SK-N-SH (cell line): ENCODE measurements at regions not wholly inside any gene's neighbourhood (a gene's known extent, or its start where the extent isn't known, plus 50 kb on each side); places are given as distances from the start of the nearest gene placed in this dataset.

Experiments used
- CTCF ChIA-PET: fragments of 300-600, 350-600 bp; formaldehyde crosslinking; extraction: SDS; loops from one replicate; lab custom pipeline; 2021; lab: Yijun Ruan, JAX
- POLR2A ChIA-PET: fragments of 350-600 bp; sonication (Branson Sonifier 250); formaldehyde crosslinking; extraction: SDS; loops from one replicate; lab custom pipeline; 2020; ENCODE audit warnings: antibody characterized with exemption, inconsistent platforms; lab: Yijun Ruan, JAX
- DNase-seq: peaks from one replicate; pipeline ENCODE4 v3.0.0; 2012
- H2AFZ ChIP-seq: fragments of 200-600 bp; sonication (generic); 2 replicates; pipeline ENCODE4 v1.8.1; 2016; ENCODE audit warnings: antibody characterized with exemption, mild to moderate bottlenecking, low read depth
- H3F3A ChIP-seq: fragments of 200-600 bp; sonication (generic); replicated peaks from 2 replicates; pipeline ENCODE3; 2016; ENCODE audit warnings: antibody characterized with exemption, mild to moderate bottlenecking; ENCODE audit not compliant: insufficient read depth
- H3K27ac ChIP-seq, 2 experiments: fragments of 200-500 bp in 1 of 2; fragments of 200-600 bp in 1 of 2; sonication (Bioruptor generic) in 1 of 2; sonication (generic), shearing (Covaris generic) in 1 of 2; 2 replicates each; pipeline versions ENCODE4 v1.5.1 to v1.6.1; 2014 to 2016; ENCODE audit warnings: low read depth in 2 of 2, inconsistent platforms in 1 of 2, low read length in 1 of 2, mild to moderate bottlenecking in 1 of 2, mixed read lengths in 1 of 2
- H3K27me3 ChIP-seq: fragments of 200-600 bp; sonication (generic), shearing (Covaris generic); 2 replicates; pipeline ENCODE4 v1.6.1; 2016; ENCODE audit warnings: mixed run types; ENCODE audit not compliant: insufficient read depth
- H3K36me3 ChIP-seq, 2 experiments: fragments of 200-500 bp in 1 of 2; fragments of 200-600 bp in 1 of 2; sonication (Bioruptor generic) in 1 of 2; sonication (generic) in 1 of 2; replicated peaks in 1 of 2; 2 replicates each; pipeline versions ENCODE3 to v1.5.1; 2014 to 2016; ENCODE audit warnings: low read length in 1 of 2, mild to moderate bottlenecking in 1 of 2; ENCODE audit not compliant: insufficient read depth in 2 of 2, control insufficient read depth in 1 of 2
- H3K4me1 ChIP-seq, 2 experiments: fragments of 200-500 bp in 1 of 2; fragments of 200-600 bp in 1 of 2; sonication (Bioruptor generic) in 1 of 2; sonication (generic), shearing (Covaris generic) in 1 of 2; 2 replicates each; pipeline versions ENCODE4 v1.5.1 to v1.6.1; 2014 to 2016; ENCODE audit warnings: low read depth in 1 of 2, low read length in 1 of 2, mixed run types in 1 of 2; ENCODE audit not compliant: insufficient read depth in 2 of 2, control insufficient read depth in 1 of 2
- H3K4me2 ChIP-seq: fragments of 200-600 bp; sonication (generic), shearing (Covaris generic); 2 replicates; pipeline ENCODE4 v1.6.1; 2017; ENCODE audit warnings: mixed run types
- H3K4me3 ChIP-seq, 2 experiments: fragments of 200-500 bp in 1 of 2; fragments of 200-600 bp in 1 of 2; sonication (Bioruptor generic) in 1 of 2; sonication (generic), shearing (Covaris generic) in 1 of 2; 2 replicates each; pipeline versions ENCODE4 v1.5.1 to v1.8.1; 2014 to 2016; ENCODE audit warnings: low read depth in 2 of 2, inconsistent platforms in 1 of 2, low read length in 1 of 2, mild to moderate bottlenecking in 1 of 2, mixed read lengths in 1 of 2, moderate library complexity in 1 of 2
- H3K79me2 ChIP-seq: fragments of 200-600 bp; sonication (generic); 2 replicates; pipeline ENCODE4 v1.8.1; 2017; ENCODE audit warnings: mild to moderate bottlenecking; ENCODE audit not compliant: insufficient read depth
- H3K9ac ChIP-seq: fragments of 200-600 bp; sonication (generic); 2 replicates; pipeline ENCODE4 v1.6.1; 2017; ENCODE audit warnings: mixed run types
- H3K9me2 ChIP-seq: fragments of 200-600 bp; sonication (generic); 2 replicates; pipeline ENCODE4 v1.6.1; 2017; ENCODE audit warnings: mixed run types
- H3K9me3 ChIP-seq: fragments of 200-600 bp; sonication (generic); 2 replicates; pipeline ENCODE4 v1.6.1; 2017; ENCODE audit warnings: mixed run types, mild to moderate bottlenecking, moderate library complexity
- H4K20me1 ChIP-seq: fragments of 200-600 bp; sonication (generic); 2 replicates; pipeline ENCODE4 v1.6.1; 2017; ENCODE audit warnings: mild to moderate bottlenecking, mixed run types; ENCODE audit not compliant: insufficient read depth
- CHD2 ChIP-seq: fragments of 150-350 bp; IDR thresholded peaks from 2 replicates; pipeline ENCODE4 v1.6.1; 2018; ENCODE audit warnings: low read length; ENCODE audit not compliant: partially characterized antibody
- CTCF ChIP-seq: fragments of 200-600 bp; sonication (generic); IDR thresholded peaks from 2 replicates; pipeline ENCODE4 v1.6.1; 2017; ENCODE audit warnings: antibody characterized with exemption, mild to moderate bottlenecking, moderate library complexity
- FOSL2 ChIP-seq: IDR thresholded peaks from 2 replicates; pipeline ENCODE4 v1.4.0; 2012; ENCODE audit warnings: low read depth, mild to moderate bottlenecking, moderate library complexity, borderline replicate concordance
- FOXJ3 ChIP-seq: sonication (generic); formaldehyde crosslinking; IDR thresholded peaks from 2 replicates; pipeline ENCODE4 v1.5.1; 2020; ENCODE audit warnings: mild to moderate bottlenecking, missing genetic modification reagents
- GABPA ChIP-seq: IDR thresholded peaks from 2 replicates; pipeline ENCODE4 v1.4.0; 2012; ENCODE audit warnings: low read depth, mild to moderate bottlenecking
- GATA2 ChIP-seq: sonication (generic); formaldehyde crosslinking; IDR thresholded peaks from 2 replicates; pipeline ENCODE4 v1.5.0; 2020; ENCODE audit warnings: mild to moderate bottlenecking, missing genetic modification reagents
- JUND ChIP-seq: IDR thresholded peaks from 2 replicates; pipeline ENCODE4 v1.4.0; 2012
- MAX ChIP-seq: IDR thresholded peaks from 2 replicates; pipeline ENCODE4 v1.4.0; 2012; ENCODE audit warnings: low read depth
- MXI1 ChIP-seq: IDR thresholded peaks from 2 replicates; pipeline ENCODE4 v1.6.1; 2012; ENCODE audit warnings: mild to moderate bottlenecking, low read depth, low read length, improper control_type of control experiment
- NRF1 ChIP-seq: IDR thresholded peaks from 2 replicates; pipeline ENCODE4 v1.6.1; 2012; ENCODE audit warnings: low read depth, mild to moderate bottlenecking, low read length
- PBX3 ChIP-seq: IDR thresholded peaks from 2 replicates; pipeline ENCODE4; 2012
- POLR2AphosphoS5 ChIP-seq: IDR thresholded peaks from 2 replicates; pipeline ENCODE4 v1.6.1; 2012; ENCODE audit warnings: low read depth, low read length
- RAD21 ChIP-seq: IDR thresholded peaks from 2 replicates; pipeline ENCODE4 v1.6.1; 2012; ENCODE audit warnings: mild to moderate bottlenecking, low read length
- RCOR1 ChIP-seq: fragments of 150-350 bp; IDR thresholded peaks from 2 replicates; pipeline ENCODE4 v1.6.1; 2017; ENCODE audit warnings: antibody characterized with exemption, low read length
- RFX5 ChIP-seq: IDR thresholded peaks from 2 replicates; pipeline ENCODE4 v1.6.1; 2012; ENCODE audit warnings: mild to moderate bottlenecking, improper control_type of control experiment, low read length
- SIN3A ChIP-seq: IDR thresholded peaks from 2 replicates; pipeline ENCODE4 v1.6.1; 2012; ENCODE audit warnings: low read depth, mild to moderate bottlenecking, low read length, moderate library complexity, borderline replicate concordance
- SMC3 ChIP-seq: IDR thresholded peaks from 2 replicates; pipeline ENCODE4 v1.6.1; 2012; ENCODE audit warnings: low read depth, low read length, improper control_type of control experiment
- TEAD4 ChIP-seq: IDR thresholded peaks from 2 replicates; pipeline ENCODE4 v1.4.0; 2012; ENCODE audit warnings: mild to moderate bottlenecking, borderline replicate concordance; ENCODE audit not compliant: insufficient read depth
- USF1 ChIP-seq: IDR thresholded peaks from 2 replicates; pipeline ENCODE4 v1.4.0; 2012; ENCODE audit warnings: low read depth, borderline replicate concordance
- WGBS: methylation state at CpG from one replicate; pipeline ENCODE4 v1.1.6; 2017; ENCODE audit warnings: low lambda C conversion rate; 5-methylcytosine and 5-hydroxymethylcytosine counted together

GRCh38 chr16:76676356-76676755 is 399.2 kb downstream of the CNTNAP4 start (continued):
- no peak for TF ChIP-seq RCOR1
- TF ChIP-seq POLR2AphosphoS5, result no peak
- TF ChIP-seq FOSL2, result no peak
- no peak for TF ChIP-seq GABPA
- no peak for TF ChIP-seq CHD2
- TF ChIP-seq CTCF, result no peak
- no peak for TF ChIP-seq MAX

GRCh38 chr16:76681296-76681695 is 404.1 kb downstream of the CNTNAP4 start:
- no peaks in the 10 kb centered on the region for H3K9me2 ChIP-seq
- H3K4me2 ChIP-seq, result no peak overlapping the region
- no peaks in the 10 kb centered on the region for H3K4me1 ChIP-seq
- H3K79me2 ChIP-seq, result no peaks in the 10 kb centered on the region
- no peaks in the 10 kb centered on the region for H4K20me1 ChIP-seq
- CTCF ChIA-PET, result interaction anchor here (1.3 kb wide), 1 partner anchor 11 kb away, joined by 3 read pairs; no protein-coding TSS in a partner anchor
- no peak overlapping the region for H3K4me3 ChIP-seq
- 27% methylated on average over 4 of the region's 4 CpGs for WGBS
- POLR2A ChIA-PET, result no interaction called here
- H3K27ac ChIP-seq, result no peak overlapping the region
- no peaks in the 10 kb centered on the region for H3K9me3 ChIP-seq
- no peaks in the 10 kb centered on the region for H3F3A ChIP-seq
- no peak for DNase-seq
- TF ChIP-seq CTCF, result no peak
- TF ChIP-seq MXI1, result no peak
- no peak for TF ChIP-seq CHD2
- no peak for TF ChIP-seq SIN3A
- TF ChIP-seq GATA2, result no peak
- TF ChIP-seq PBX3, result no peak
- TF ChIP-seq RAD21, result no peak
- no peak for TF ChIP-seq FOSL2
- TF ChIP-seq MAX, result no peak
- TF ChIP-seq FOXJ3 (CRISPR knock-in tag), result no peak
- no peak for TF ChIP-seq NRF1
- TF ChIP-seq JUND, result no peak
- no peak for TF ChIP-seq POLR2AphosphoS5
- TF ChIP-seq RFX5, result no peak
- no peak for TF ChIP-seq SMC3
- no peak for TF ChIP-seq USF1
- no peak for TF ChIP-seq TEAD4
- no peaks in the 10 kb centered on the region for H3K36me3 ChIP-seq
- no peak overlapping the region for H3K9ac ChIP-seq
- H2AFZ ChIP-seq, result no peak overlapping the region
- H3K27me3 ChIP-seq, result no peaks in the 10 kb centered on the region
